HepG2 (cell line): ENCODE measurements at regions not wholly inside any gene's neighbourhood (a gene's known extent, or its start where the extent isn't known, plus 50 kb on each side); places are given as distances from the start of the nearest gene placed in this dataset.

Source experiments
- ATAC-seq: fragments of 200-7000 bp; cut with Tn5 transposase; 3 replicates; pipeline ENCODE4 v1.9.1; 2020; ENCODE audit warnings: mild to moderate bottlenecking, moderate library complexity
- BruUV-seq: library from RNA; stranded (reverse); fragments of 400-500 nt; replicated peaks from 2 replicates; lab custom pipeline; 2021; lab: Mats Ljungman, UMichigan
- CTCF ChIA-PET: fragments of 300-600 bp; formaldehyde crosslinking; extraction: SDS; loops from one replicate; lab custom pipeline; 2021; ENCODE audit warnings: low total read pairs, inconsistent platforms, low intra/inter-chr PET ratio; lab: Yijun Ruan, JAX
- POLR2A ChIA-PET: fragments of 350-600 bp; sonication (Branson Sonifier 250); formaldehyde crosslinking; loops from one replicate; lab custom pipeline; 2020; ENCODE audit warnings: antibody characterized with exemption, inconsistent platforms; lab: Yijun Ruan, JAX
- DNase-seq: peaks from one replicate; pipeline ENCODE4 v3.0.0-alpha.2; 2015; ENCODE audit warnings: low spot score
- FAIRE-seq: peaks from 3 replicates; lab custom pipeline; 2011; peaks lifted over from hg19 to GRCh38; lab: Jason Lieb, UNC
- H2AFZ ChIP-seq: one replicate; pipeline ENCODE4 v1.6.1; 2011; ENCODE audit warnings: low read length, inconsistent platforms
- H3K27ac ChIP-seq: fragments of 300-600 bp; 3 replicates; pipeline ENCODE4 v1.8.0; 2011; ENCODE audit warnings: mixed run types, mild to moderate bottlenecking, mixed read lengths, low read length, inconsistent platforms; ENCODE audit not compliant: insufficient read depth; ENCODE audit errors: extremely low read length
- H3K27me3 ChIP-seq, 2 experiments: fragments of 200-600 bp in 1 of 2; 2 replicates in 1 of 2; 3 replicates in 1 of 2; pipeline versions ENCODE4 v1.6.0 to v1.8.0; 2011; ENCODE audit warnings: low read length in 2 of 2, mild to moderate bottlenecking in 2 of 2, moderate library complexity in 2 of 2, inconsistent platforms in 1 of 2; ENCODE audit not compliant: insufficient read depth in 2 of 2, control insufficient read depth in 1 of 2
- H3K36me3 ChIP-seq, 2 experiments: fragments of 200-600 bp in 1 of 2; replicated peaks in 1 of 2; 2 replicates in 1 of 2; 3 replicates in 1 of 2; pipeline versions ENCODE4 v1.5.1 to v1.8.0; 2011; ENCODE audit warnings: low read length in 2 of 2, inconsistent platforms in 1 of 2; ENCODE audit not compliant: insufficient read depth in 2 of 2, control insufficient read depth in 1 of 2
- H3K4me1 ChIP-seq: 2 replicates; pipeline ENCODE4 v1.5.1; 2012; ENCODE audit warnings: low read length, inconsistent platforms; ENCODE audit not compliant: insufficient read depth
- H3K4me2 ChIP-seq: 2 replicates; pipeline ENCODE4 v1.6.0; 2011; ENCODE audit warnings: low read depth, low read length, inconsistent platforms
- H3K4me3 ChIP-seq, 3 experiments: fragments of 200-600 bp in 1 of 3; sonication (generic), shearing (Covaris generic) in 1 of 3; replicated peaks in 1 of 3; 2 replicates each; pipeline ENCODE4 v1.5.1; 2011 to 2016; ENCODE audit warnings: low read length in 3 of 3, inconsistent platforms in 2 of 3, low read depth in 2 of 3, mild to moderate bottlenecking in 2 of 3, control low read depth in 1 of 3, mixed read lengths in 1 of 3; ENCODE audit not compliant: insufficient read depth in 1 of 3
- H3K79me2 ChIP-seq: one replicate; pipeline ENCODE4 v1.6.1; 2011; ENCODE audit warnings: low read length, inconsistent platforms; ENCODE audit not compliant: insufficient read depth
- H3K9ac ChIP-seq: 2 replicates; pipeline ENCODE4 v1.6.0; 2011; ENCODE audit warnings: mild to moderate bottlenecking, low read depth, low read length, inconsistent platforms; ENCODE audit not compliant: insufficient read depth
- H3K9me3 ChIP-seq: 2 replicates; pipeline ENCODE4 v1.5.1; 2012; ENCODE audit warnings: mild to moderate bottlenecking, low read length
- H4K20me1 ChIP-seq: 2 replicates; pipeline ENCODE4 v1.6.0; 2011; ENCODE audit warnings: inconsistent platforms, mild to moderate bottlenecking, low read length, moderate library complexity; ENCODE audit not compliant: insufficient read depth
- CSRNP2 ChIP-seq: sonication (generic); formaldehyde crosslinking; conservative IDR thresholded peaks from 2 replicates; pipeline ENCODE4 v1.8.0; 2022; ENCODE audit warnings: low read depth, missing genetic modification reagents
- EHMT2 ChIP-seq: fragments of 200-600 bp; sonication (generic); IDR thresholded peaks from 2 replicates; pipeline ENCODE4 v1.7.0; 2017; ENCODE audit warnings: antibody characterized with exemption, low read depth, low read length, borderline replicate concordance
- FIP1L1 ChIP-seq: fragments of 200-400 bp; formaldehyde crosslinking; IDR thresholded peaks from 2 replicates; pipeline ENCODE4 v1.6.1; 2018; ENCODE audit warnings: low read depth, mild to moderate bottlenecking, low read length, moderate library complexity, borderline replicate concordance; ENCODE audit not compliant: insufficient read depth
- GABPB1 ChIP-seq: IDR thresholded peaks from 2 replicates; pipeline ENCODE4 v1.6.1; 2016; ENCODE audit warnings: mild to moderate bottlenecking, missing genetic modification reagents, moderate library complexity, missing compliant biosample characterization
- GATAD1 ChIP-seq: IDR thresholded peaks from 2 replicates; pipeline ENCODE4 v1.6.1; 2016; ENCODE audit warnings: missing genetic modification reagents, missing compliant biosample characterization
- HIC2 ChIP-seq: sonication (generic); formaldehyde crosslinking; IDR thresholded peaks from 2 replicates; pipeline ENCODE4 v1.9.0; 2022; ENCODE audit warnings: low read depth, missing genetic modification reagents
- KDM2A ChIP-seq: sonication (generic); formaldehyde crosslinking; IDR thresholded peaks from 2 replicates; pipeline ENCODE4 v1.4.0; 2020; ENCODE audit warnings: low read depth, missing genetic modification reagents, borderline replicate concordance
- KDM3A ChIP-seq: IDR thresholded peaks from 2 replicates; pipeline ENCODE4 v1.6.1; 2018; ENCODE audit warnings: low read depth, missing compliant biosample characterization
- NFIC ChIP-seq: IDR thresholded peaks from 2 replicates; pipeline ENCODE4 v1.6.1; 2012; ENCODE audit warnings: mild to moderate bottlenecking, low read length, inconsistent platforms
- SPEN ChIP-seq: sonication (generic); formaldehyde crosslinking; IDR thresholded peaks from 2 replicates; pipeline ENCODE4 v1.5.1; 2020; ENCODE audit warnings: low read depth, mild to moderate bottlenecking, missing genetic modification reagents
- SRSF4 ChIP-seq: fragments of 200-400 bp; formaldehyde crosslinking; IDR thresholded peaks from one replicate; pipeline ENCODE4 v1.6.1; 2018; ENCODE audit warnings: mild to moderate bottlenecking, low read depth, low read length, moderate library complexity; ENCODE audit not compliant: poor library complexity, severe bottlenecking
- ZBTB1 ChIP-seq: sonication (generic); formaldehyde crosslinking; IDR thresholded peaks from 2 replicates; pipeline ENCODE4 v1.4.0; 2020; ENCODE audit warnings: missing genetic modification reagents, borderline replicate concordance
- ZBTB34 ChIP-seq: sonication (generic); formaldehyde crosslinking; IDR thresholded peaks from 2 replicates; pipeline ENCODE4 v1.8.0; 2022; ENCODE audit warnings: mild to moderate bottlenecking, missing genetic modification reagents
- ZNF160 ChIP-seq: sonication (generic); formaldehyde crosslinking; IDR thresholded peaks from 2 replicates; pipeline ENCODE4 v1.8.0; 2022; ENCODE audit warnings: mild to moderate bottlenecking, inconsistent platforms, missing genetic modification reagents
- ZNF33A ChIP-seq: sonication (generic); formaldehyde crosslinking; IDR thresholded peaks from 2 replicates; pipeline ENCODE4 v1.5.1; 2020; ENCODE audit warnings: missing genetic modification reagents, mild to moderate bottlenecking, moderate library complexity, borderline replicate concordance
- ZNF724P ChIP-seq: sonication (generic); formaldehyde crosslinking; IDR thresholded peaks from 2 replicates; pipeline ENCODE4 v1.8.0; 2022; ENCODE audit warnings: missing genetic modification reagents, borderline replicate concordance
- WGBS: methylation state at CpG from one replicate; pipeline ENCODE4 v1.1.6; 2017; ENCODE audit warnings: low lambda C conversion rate; 5-methylcytosine and 5-hydroxymethylcytosine counted together
- in situ Hi-C: cut with HindIII; loops from 2 replicates; pipeline ENCODE4 v1.10.0; 2017; ENCODE audit warnings: low pct_unique_long_range_greater_than_20kb; ENCODE audit not compliant: extremely low pct_ligation_motif_present
- intact Hi-C: fragments of 100-400 bp; cut with micrococcal nuclease; formaldehyde crosslinking; loops from one replicate; pipeline ENCODE4 v1.10.0; 2022; ENCODE audit not compliant: unreplicated experiment

- TF ChIP-seq ZBTB34: no peak
- TF ChIP-seq, all 625 proteins: peak for 0
Observed at GRCh38 chr3:135393898-135394525, 571.5 kb upstream of the PPP2R3A start (continued).

GRCh38 chr3:135412475-135412874 is 553.1 kb upstream of the PPP2R3A start:
- H3K79me2 ChIP-seq: no peaks in the 10 kb centered on the region
- no peak overlapping the region for H3K27ac ChIP-seq
- no TSS peak for BruUV-seq
- 5% methylated on average over 2 of the region's 2 CpGs for WGBS
- intact Hi-C loops (no loop called here), in situ Hi-C loops (no loop called here)
- no peak for DNase-seq
- no peak overlapping the region for H3K4me3 ChIP-seq
- no peaks in the 10 kb centered on the region for H4K20me1 ChIP-seq
- H3K36me3 ChIP-seq: no peaks in the 10 kb centered on the region
- no peaks in the 10 kb centered on the region for H3K4me1 ChIP-seq
- H2AFZ ChIP-seq: no peak overlapping the region
- ATAC-seq: no peak
- ChIA-PET CTCF (no interaction called here), POLR2A (no interaction called here)
- TF ChIP-seq KDM3A (CRISPR knock-in tag): no peak
- no peak for TF ChIP-seq EHMT2
- no peak for TF ChIP-seq NFIC
- no peak for TF ChIP-seq ZBTB1 (CRISPR knock-in tag)
- no peak for TF ChIP-seq GABPB1 (CRISPR knock-in tag)
- no peak for TF ChIP-seq HIC2 (CRISPR knock-in tag)
- TF ChIP-seq KDM2A (CRISPR knock-in tag): no peak
- no peak for TF ChIP-seq CSRNP2 (CRISPR knock-in tag)
- no peak for TF ChIP-seq SRSF4
- no peak for TF ChIP-seq ZNF724P
- TF ChIP-seq ZNF33A (CRISPR knock-in tag): no peak
- no peak for TF ChIP-seq FIP1L1
- TF ChIP-seq ZNF160: no peak
- TF ChIP-seq SPEN (CRISPR knock-in tag): no peak
- TF ChIP-seq GATAD1 (CRISPR knock-in tag): no peak
- no peak overlapping the region for H3K9ac ChIP-seq
- H3K27me3 ChIP-seq: no peaks in the 10 kb centered on the region; a peak in 1 of 5 replicates
- no peak overlapping the region for H3K4me2 ChIP-seq
- no peaks in the 10 kb centered on the region for H3K9me3 ChIP-seq
- no peak for FAIRE-seq
